Occipital lobe (tissue), 1 donor: ENCODE measurements at regions not wholly inside any gene's neighbourhood (a gene's known extent, or its start where the extent isn't known, plus 50 kb on each side); places are given as distances from the start of the nearest gene placed in this dataset.

Source experiments
- DNase-seq: peaks from one replicate; lab custom pipeline; 2025; lab: John Stamatoyannopoulos, UW

DNA sequence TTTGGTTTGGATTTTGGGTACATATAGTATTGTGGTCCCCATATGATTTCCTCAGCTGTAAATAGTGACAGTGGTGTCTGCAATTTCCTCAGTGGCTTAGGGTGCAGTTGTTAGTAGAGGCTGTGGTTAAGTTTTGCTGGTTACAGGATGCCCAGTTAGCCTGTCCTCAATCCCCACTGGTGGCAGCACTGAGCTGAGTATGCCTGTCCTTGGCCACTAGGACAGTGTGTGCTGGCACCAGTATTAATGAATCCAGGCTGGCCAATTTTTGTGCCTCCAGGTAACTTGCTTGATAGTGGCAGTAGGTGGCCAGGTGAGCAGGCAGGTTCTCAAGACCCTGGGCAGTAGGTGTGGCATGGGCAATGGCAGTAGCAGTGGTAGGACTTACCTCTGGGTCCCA is 973.1 kb downstream of the TMEM182 start:
- no peak for DNase-seq

DNA sequence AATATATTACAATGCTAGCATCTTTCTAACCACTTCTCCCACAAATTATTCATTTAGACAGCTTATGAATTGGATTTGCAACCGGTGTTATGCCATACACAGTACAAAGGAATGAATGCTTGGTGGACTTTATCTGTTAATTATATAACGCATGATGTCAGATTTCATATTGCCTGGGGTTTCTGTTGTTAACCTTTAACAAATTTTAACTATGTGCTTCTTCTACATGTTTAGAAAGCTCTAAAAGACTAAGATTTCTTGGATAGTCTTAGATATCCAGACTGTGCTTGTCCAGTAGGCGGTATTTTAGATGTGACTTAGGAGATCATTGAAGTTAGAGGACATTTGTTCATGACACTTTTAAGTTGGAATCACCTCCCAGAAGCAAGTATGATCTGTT is 976.3 kb downstream of the TMEM182 start:
- no peak for DNase-seq

DNA sequence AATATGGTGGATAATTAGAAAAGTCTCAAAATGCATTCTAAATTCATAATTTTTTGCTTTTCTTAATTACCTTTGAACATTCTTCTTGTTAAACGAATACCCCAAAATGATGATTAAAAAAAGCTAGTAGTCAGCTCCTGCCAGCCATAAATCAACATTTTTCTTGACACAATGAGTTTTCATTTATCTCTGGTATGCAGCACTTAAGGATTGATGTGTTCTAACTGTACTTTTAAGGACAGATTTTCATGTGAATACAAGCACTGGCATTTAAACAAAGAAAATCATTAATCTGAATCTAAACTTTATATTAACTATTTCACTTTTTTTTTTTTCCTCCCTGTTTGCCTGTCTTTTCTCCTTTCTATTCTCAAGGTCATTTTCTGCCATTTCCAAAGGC is 976.8 kb downstream of the TMEM182 start:
- no peak for DNase-seq

DNA sequence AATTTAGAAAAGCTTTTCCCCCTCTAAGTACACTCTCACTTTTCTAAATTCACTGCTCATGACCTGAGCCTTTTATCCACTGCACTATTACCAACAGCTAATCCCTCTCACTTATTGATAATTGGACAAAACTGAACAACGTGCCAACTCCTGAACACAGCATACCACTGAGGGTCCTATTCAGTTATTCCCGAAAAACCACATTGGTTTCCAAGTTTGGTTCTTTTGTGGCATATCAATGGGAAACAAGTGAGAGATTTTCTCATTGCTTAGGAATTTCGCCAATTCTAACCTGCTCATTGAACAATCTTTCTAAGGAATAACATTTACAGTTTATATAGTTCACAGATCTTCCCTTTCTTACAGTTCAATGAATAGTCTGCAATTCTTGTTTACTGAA is 977.4 kb downstream of the TMEM182 start:
- no peak for DNase-seq

DNA sequence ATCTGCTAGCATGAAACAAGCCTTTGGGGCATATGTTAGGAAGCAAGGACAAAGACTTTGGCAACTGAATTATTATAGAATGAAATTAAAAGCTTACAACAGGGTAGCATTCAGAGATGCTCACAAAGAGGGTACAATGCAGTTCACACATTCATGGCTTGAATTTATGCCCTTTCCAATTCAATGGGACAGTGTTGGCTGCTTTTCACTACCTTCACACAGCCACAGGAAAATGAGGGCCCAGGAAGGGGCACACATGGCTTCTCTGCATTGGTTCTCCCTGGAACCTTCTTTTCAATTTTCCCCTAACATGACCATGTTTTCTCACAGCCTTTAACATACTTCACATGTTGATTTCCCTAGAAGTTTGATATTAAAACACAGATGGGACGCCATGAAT is 978.1 kb downstream of the TMEM182 start:
- DNase-seq = no peak

DNA sequence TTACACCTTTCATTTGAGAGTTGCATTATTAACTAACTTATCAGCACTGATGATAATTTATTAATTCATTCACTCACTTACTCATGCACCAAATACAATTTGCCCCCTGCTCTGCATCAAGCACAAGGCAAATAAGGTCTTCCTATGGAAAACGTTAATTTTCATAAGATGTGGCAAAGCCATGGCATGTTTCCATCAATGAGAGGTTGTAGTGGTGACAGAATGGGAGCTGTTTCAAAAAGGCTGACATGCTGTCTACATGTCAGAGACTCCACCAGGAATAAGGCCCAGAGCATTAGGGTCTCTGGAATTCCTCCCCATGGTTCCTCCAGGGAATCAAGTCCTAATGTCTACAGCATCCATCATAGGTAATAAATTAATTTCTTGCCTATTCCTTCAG is 978.8 kb downstream of the TMEM182 start:
- DNase-seq = no peak

DNA sequence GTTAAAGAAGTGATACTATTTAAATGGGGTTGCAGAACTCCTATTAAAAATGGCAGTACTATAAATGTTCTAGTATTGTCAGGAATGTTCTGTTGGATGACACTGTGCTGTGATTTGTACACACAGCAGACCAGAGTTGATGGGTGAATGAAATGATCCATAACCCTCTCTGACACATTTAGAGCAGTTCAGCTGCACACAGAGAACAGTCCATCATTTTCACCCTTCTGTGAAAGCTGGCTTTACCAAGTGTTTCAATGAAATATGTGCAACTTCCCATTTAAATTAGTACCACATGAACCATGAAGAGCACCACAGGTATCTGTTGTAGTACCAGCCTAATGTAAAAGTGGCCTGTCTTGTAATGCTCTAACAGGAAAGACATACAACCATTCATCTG is 981.4 kb downstream of the TMEM182 start:
- no peak for DNase-seq

DNA sequence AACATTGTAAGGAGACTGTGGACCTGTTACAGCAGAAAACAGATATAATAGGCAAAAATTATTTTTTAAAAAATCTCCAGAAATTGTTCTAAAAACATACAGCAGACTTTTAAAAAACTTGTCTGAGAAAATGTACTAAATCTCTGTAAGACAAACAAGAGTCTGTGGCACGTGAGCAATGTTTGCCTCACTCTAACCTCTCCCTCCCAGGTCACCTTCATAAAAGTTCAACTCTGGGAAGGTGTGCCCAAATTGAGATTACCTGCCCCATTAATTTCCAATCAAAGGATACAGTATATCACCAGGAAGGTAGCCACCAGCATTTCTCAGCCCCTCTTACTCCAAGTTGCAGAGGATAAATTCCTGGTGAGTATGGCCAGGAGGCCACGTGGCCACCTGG is 992.7 kb downstream of the TMEM182 start:
- no peak for DNase-seq

DNA sequence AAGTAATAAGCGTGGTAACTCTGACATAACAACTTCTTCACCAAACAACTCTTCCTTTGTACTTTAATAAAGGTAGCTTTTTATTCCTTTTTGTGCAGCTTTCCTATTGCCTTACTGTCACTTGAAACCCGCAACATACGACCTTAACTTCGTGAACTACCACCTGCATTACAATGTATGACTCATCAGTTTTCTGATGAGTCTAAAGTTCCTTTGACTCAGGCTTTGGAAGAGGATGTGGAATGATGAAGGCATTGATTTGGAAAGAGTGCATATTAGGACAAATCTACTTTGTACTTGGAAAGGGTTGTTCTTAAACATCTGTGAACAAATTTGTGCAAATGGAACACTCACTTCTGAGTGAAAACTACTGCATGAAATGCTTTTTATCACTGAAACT is 1012.1 kb downstream of the TMEM182 start:
- DNase-seq = no peak

DNA sequence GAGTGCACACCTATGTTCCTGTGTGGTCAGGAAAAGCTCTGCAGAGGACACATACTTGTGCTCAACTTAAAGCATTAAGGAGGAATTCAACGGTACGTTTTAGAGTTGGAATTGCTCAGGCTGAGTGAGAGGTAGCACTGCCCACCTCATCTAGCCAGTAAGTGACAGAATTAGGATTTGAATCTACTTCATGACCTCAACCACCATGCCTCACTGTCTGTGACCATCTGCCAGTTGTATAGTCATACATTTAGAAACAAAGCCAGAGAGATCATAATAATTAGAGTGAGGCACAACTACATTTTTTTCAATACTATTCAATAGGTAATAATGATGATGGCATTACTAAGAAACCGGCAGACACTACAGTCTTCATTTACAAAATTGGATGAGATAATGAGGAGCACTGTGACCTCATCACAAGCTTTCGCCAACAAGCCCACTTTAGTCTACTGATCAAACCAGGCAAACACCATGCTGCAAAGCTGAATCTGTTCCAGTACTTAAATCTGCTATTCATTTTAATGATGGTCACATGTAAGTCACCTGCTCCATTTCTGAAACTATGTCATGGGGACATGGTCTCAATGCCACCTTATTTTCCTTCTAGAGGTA is 1018.4 kb downstream of the TMEM182 start:
- no peak for DNase-seq

DNA sequence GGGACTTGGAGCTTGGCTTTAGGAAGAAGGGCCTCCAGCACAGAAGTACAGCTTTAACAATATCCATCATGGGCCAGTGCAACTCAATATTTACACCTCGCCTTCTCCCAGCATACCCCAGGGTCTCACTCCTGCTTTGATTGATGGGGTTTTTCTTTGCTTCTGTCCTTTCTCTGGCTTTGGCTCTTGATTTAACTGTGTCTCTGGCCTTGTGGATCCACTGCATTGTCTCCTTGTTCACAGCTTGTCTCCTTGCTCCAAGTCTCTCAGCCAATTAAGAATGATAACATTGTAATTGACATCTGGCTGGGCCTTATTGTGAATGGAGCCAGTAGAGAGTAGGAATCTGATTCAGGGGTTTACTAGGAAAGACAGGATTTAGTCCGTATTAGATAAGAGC is 1019.5 kb downstream of the TMEM182 start:
- DNase-seq = no peak

DNA sequence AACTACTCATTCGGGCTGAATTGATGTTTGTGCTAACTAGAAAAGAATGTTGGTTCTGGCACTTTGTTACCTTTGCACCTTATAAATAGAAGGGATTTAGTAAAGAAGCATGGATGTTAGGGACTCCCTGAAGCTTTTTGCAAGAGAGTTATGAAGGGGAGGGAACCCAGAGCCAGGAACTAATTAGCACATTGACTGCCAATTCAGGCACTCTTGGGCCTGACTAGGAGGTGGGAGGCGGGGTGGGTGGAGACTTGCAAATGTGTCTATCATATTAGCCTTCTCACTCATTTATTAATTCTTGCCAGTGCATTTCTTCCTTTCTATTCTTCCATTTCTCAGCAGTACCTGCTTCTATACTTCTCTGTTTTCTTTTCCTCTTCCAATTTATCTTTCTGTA is 1022.4 kb downstream of the TMEM182 start:
- DNase-seq = no peak

DNA sequence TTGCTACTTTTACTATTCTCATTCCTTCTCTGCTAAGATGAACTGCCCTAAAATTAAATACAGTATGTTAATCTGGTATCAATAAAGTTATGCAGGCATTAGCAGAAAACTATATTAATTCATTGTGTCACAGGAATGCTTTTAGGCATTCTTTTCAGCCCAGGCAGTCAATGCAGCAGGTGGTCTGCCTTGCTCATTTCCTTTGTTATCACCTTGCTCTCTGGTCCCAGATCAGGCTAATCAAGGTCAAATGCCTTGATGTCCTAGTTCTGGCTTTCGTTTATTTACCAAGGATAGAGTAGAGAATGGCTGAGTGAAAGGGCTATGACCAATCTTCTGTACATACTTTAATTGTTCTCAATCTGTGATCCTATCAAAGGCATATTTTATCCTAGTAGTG is 1023.6 kb downstream of the TMEM182 start:
- DNase-seq = no peak

DNA sequence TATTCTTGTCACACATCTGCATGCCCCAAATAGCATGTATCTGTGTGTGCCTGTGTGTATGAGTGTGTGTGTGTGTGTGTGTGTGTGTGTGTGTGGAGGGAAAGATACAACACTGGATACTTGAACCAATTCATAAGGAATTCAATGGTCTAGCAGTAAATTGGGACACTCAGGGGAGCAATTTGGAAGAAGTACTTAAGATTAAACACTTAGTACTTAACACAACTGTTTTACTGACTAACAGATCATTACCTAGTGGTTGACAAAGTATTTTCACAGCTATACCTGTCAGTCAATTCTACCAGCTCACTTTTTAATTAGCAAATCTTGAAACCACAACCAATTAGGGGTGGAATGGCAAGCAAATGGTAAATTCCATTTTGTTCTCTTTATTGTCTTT is 1024.1 kb downstream of the TMEM182 start:
- no peak for DNase-seq

DNA sequence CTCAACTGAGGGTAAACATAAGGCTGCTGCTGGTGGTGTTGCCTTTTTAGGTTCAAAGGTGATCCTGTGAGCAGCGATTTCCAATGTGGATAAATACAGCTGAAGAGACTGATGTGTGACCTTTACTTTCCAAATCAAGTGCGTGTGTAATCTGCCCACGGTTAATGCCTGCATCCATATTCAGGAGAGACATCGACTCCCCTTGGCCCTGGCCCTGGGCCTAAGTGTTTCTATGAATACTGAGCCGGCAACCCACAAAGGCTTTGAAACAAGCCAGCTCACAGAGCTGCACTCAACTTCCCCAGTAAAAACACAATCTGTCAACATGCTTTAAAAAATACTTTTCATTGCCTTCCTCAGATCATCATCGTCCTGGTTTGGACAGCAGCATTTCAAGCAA is 1026.6 kb downstream of the TMEM182 start:
- DNase-seq = no peak

DNA sequence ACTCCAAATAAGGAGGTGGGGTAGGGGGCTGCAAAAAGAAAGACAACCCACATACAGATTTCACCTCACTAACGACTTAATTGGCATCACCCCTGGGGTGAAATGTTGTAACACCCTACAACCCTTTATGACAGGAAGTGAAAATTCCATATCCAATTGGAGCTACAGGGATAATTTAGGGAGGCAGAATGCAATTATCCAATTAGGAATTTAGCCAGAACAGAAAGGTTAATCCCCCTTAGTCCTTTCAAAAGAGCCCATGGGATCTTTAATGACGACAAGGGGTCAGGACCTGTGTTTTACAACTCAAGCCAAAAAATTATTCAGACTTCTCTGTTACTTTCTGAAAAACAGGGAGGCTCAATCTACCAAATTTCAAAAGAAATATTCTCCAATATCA is 1027.1 kb downstream of the TMEM182 start:
- DNase-seq = no peak

DNA sequence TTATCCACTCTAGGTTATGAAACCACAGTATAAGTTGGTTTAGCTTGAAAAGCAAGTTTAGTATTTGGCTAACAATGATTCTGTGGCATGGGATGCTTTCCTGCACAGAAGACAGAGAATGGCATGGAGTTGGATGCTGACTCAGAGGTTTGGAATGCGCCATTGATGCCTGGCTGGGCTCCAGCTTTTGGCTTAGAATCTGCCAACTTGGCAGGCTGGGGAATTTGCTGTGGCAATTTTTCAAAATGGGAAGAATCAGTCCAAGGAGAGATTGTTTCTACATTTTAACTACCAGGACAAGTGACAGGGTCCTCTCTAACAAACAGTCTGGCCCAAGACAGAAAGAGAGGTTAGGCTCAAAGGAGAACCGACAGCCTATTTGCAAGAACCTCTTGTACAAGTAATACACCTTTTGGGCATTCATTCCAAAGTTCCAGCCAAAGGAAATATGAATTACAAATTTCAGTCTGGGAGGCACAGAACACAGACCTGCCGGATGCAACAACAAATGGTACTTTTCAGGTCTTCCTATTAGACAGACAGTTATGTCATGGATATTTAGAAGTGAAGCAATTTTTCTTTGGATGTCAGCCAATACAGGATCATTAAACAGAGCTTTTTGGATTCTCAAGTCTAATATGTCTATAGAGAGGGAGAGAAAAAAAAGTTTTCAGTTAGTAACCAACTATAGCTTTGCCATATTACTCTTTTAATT is 1027.7 kb downstream of the TMEM182 start:
- DNase-seq = peak; percentile 33

DNA sequence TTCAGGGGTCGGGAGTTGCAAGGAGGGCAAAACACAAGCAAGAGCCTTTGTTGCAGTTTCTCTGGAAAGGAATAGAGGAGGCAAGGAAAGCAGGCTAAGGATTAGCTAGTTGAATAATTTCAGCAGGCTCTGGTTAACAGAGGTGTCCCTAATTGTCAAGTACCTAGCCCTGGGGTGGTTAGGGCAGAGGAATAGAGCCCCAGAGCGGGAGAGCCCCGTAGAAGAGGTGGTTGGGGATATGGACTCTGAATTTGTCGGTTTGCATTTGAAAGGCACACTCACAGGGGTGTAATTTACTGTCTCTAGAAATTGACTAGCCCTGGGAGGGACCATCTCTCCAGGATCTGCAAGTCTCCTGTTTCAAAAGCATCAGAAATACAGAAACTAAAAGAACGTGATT is 1030.2 kb downstream of the TMEM182 start:
- DNase-seq = no peak

DNA sequence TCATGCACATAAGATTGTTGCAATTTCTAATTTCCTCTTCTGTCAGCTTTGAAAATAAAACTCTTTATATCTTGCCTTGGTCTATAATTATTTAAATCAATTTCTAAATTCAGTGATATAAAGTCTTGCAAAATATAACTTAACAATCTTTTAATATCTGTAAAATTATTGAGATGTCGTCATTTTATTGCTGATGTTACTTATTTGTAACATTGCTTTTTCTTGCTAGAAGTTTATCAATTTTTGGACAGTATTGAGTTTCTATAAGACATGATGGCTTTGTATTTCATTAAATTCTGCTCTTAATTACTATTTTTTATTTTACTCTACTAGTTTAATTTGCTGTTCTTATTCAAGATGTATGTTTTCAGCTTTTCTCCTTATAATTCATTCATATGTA is 1036.5 kb downstream of the TMEM182 start:
- no peak for DNase-seq

DNA sequence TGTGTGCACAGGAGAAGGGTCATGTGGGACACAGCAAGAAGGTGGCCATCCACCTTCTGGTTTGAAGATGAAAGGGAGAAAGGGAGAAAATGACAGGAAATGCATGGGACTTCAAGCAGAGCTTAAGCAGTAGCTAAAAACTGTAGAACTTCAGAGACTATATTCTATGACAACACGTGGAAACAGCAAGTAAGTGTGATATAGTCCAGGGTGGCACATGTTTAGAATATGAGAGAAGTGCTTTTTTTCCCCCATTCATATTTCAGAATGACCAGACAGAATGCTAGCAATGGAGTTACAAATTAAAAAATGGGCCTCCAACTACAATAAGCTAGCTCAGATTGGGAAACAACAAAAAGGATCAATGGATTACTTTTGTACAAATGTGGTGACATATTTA is 1042.2 kb downstream of the TMEM182 start:
- DNase-seq = no peak

DNA sequence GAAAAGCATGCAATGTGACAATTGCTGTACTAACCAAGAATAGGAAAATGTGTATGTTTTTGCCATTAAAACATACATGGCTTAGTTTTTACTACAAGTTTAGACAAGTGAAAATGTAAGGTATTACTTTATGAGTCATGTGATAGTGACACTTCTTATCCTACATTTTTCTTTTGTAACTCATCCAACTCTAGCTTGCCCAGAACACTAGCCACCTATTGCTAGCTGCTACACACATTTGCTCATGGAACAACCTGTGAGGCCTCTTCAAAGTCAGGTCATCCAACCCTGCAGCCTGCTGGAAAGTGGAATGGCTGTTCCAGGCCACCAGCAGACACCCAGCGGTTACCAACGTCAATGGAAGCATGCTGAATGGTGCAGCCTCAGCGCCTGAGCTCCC is 1043.9 kb downstream of the TMEM182 start:
- DNase-seq = no peak

DNA sequence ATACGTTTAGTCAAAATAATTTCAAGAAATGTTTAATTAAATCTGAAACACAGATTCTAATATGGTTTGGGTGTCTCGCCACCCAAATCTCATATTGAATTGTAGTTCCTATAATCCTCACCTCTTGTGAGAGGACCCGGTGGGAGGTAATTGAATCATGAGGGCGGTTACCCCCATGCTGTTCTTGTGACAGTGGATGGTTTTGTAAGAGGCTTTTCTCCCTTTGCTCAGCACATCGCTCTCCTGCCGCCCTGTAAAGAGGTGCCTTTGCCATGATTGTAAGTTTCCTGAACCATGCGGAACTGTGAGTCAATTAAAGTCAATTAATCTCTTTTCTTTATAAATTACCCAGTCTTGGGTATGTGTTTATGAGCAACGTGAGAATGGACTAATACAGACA is 1045.1 kb upstream of the POU3F3 start:
- DNase-seq = no peak

DNA sequence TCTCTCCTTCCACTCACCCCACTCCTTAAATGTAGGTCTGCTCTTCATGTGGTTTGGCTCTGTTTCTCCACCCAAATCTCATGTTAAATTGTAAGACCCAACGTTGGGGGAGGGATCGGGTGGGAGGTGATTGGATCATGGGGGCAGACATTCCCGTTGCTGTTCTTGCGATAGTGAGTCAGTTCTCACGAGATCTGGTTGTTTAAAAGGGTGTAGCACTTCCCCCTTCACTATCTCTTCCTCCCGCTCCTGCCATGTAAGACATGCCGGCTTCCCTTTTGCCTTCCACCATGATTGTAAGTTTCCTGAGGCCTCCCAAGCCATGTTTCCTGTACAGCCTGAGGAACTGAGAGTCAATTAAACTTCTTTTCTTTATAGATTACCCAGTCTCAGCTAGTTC is 1044.5 kb upstream of the POU3F3 start:
- no peak for DNase-seq

DNA sequence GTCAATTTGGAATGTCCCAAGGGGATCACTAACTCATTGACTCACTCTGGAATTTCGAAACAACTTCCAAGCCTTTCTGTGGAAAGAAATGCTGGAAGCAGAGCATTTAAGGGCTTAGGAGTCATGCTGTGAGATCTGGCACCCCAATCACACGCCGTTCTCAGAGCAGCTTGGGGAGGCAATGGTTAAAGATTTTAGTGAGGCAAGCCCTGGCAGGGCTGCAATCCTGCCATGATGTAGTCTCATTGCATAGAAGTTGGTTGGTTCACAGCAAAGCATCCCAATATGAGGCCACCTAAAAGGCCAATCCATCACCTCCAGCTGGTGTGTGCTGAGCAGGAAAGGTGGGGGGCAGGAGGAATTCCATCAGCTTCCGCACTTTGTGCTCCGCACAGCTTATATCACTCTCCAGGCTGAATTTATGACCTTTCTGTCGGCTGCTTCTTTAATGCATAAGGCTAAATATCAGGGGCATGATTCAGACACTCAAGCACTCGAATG is 1043.9 kb upstream of the POU3F3 start:
- no peak for DNase-seq
